Esophagus muscularis mucosa (tissue), 4 donors: ENCODE measurements at regions not wholly inside any gene's neighbourhood (a gene's known extent, or its start where the extent isn't known, plus 50 kb on each side); places are given as distances from the start of the nearest gene placed in this dataset.
"Not testable (repeated sequence)": the region's sequence is repeated elsewhere in the genome, so short reads cannot be mapped to it uniquely, and the experiment has no call there.

Source experiments
- CTCF ChIP-seq, 3 experiments: fragments of 200-600 bp in 2 of 3; fragments of 450-650 bp in 1 of 3; sonication (generic) in 2 of 3; IDR thresholded peaks; one replicate each; pipeline ENCODE4 v1.5.1; 2017 to 2019; ENCODE audit warnings: antibody characterized with exemption in 3 of 3, mild to moderate bottlenecking in 2 of 3, moderate library complexity in 1 of 3
- EP300 ChIP-seq: sonication (generic); formaldehyde crosslinking; IDR thresholded peaks from one replicate; pipeline ENCODE4 v1.6.1; 2017; ENCODE audit warnings: antibody characterized with exemption
- POLR2A ChIP-seq: fragments of 450-650 bp; IDR thresholded peaks from one replicate; pipeline ENCODE4 v1.6.1; 2017; ENCODE audit warnings: antibody characterized with exemption, moderate library complexity, mild to moderate bottlenecking, low read depth
- POLR2AphosphoS5 ChIP-seq, 2 donors: sonication (generic); formaldehyde crosslinking; IDR thresholded peaks; one replicate each; pipeline ENCODE4 v1.6.1; 2017; ENCODE audit warnings: antibody characterized with exemption in 2 of 2

GRCh38 chr1:835509-835908, 88.2 kb upstream of the SAMD11 start:
- not testable (repeated sequence) for TF ChIP-seq POLR2A; CTCF (IDR thresholded peaks at IDR 0.05); EP300; POLR2AphosphoS5 (IDR thresholded peaks at IDR 0.05)
